Brain microvascular endothelial cell (primary cell): ENCODE measurements at regions not wholly inside any gene's neighbourhood (a gene's known extent, or its start where the extent isn't known, plus 50 kb on each side); places are given as distances from the start of the nearest gene placed in this dataset.

Experiments
- DNase-seq: peaks from one replicate; pipeline ENCODE4 v3.0.0-alpha.2; 2020
- H3K27ac ChIP-seq: fragments of 250-450 bp; sonication (Bioruptor Pico); 2 replicates; pipeline ENCODE4 v1.5.1; 2020; ENCODE audit warnings: mild to moderate bottlenecking, moderate library complexity
- H3K27me3 ChIP-seq: fragments of 250-450 bp; sonication (Bioruptor Pico); replicated peaks from 2 replicates; pipeline ENCODE4 v1.5.1; 2020; ENCODE audit warnings: mild to moderate bottlenecking
- H3K36me3 ChIP-seq: fragments of 250-450 bp; sonication (Bioruptor Pico); replicated peaks from 2 replicates; pipeline ENCODE4 v1.5.1; 2020; ENCODE audit warnings: mild to moderate bottlenecking
- H3K4me3 ChIP-seq: 2 replicates; pipeline ENCODE4 v1.5.1; 2011; ENCODE audit warnings: low read depth, mild to moderate bottlenecking, control low read depth, low read length, moderate library complexity
- CTCF ChIP-seq: IDR thresholded peaks from 2 replicates; pipeline ENCODE4 v1.5.1; 2011; ENCODE audit warnings: low read depth, mild to moderate bottlenecking, moderate library complexity, low read length, control low read depth, inconsistent platforms; ENCODE audit errors: missing control alignments
- in situ Hi-C: cut with HindIII; loops from 2 replicates; pipeline ENCODE4 v1.10.0; 2017; ENCODE audit warnings: low sequenced_read_pairs, low pct_ligation_motif_present

GRCh38 chr11:130790689-130791088 is 125.6 kb downstream of the SNX19 start:
- H3K36me3 ChIP-seq = no peaks in the 10 kb centered on the region
- H3K27ac ChIP-seq = no peak overlapping the region
- in situ Hi-C loops = no loop called here
- H3K4me3 ChIP-seq = no peak overlapping the region
- no peaks in the 10 kb centered on the region for H3K27me3 ChIP-seq
- TF ChIP-seq CTCF = no peak
- DNase-seq = no peak

- in situ Hi-C loops = no loop called here
- DNase-seq = no peak
These were observed 123.5 kb downstream of the SNX19 start for GRCh38 chr11:130792772-130793171.

GRCh38 chr11:130796828-130797227 is 119.5 kb downstream of the SNX19 start:
- no peak for DNase-seq
- H3K27me3 ChIP-seq = no peaks in the 10 kb centered on the region
- TF ChIP-seq CTCF = no peak

More at GRCh38 chr11:130792772-130793171, 123.5 kb downstream of the SNX19 start:
- no peaks in the 10 kb centered on the region for H3K27me3 ChIP-seq
- no peak overlapping the region for H3K4me3 ChIP-seq
- no peak overlapping the region for H3K27ac ChIP-seq
- no peak for TF ChIP-seq CTCF
- H3K36me3 ChIP-seq = no peaks in the 10 kb centered on the region

GRCh38 chr11:130798280-130798679 is 118.0 kb downstream of the SNX19 start:
- peak; percentile 96 for DNase-seq
- in situ Hi-C loops = no loop called here
- H3K27ac ChIP-seq = peak overlapping the region; percentile 61
- no peak overlapping the region for H3K4me3 ChIP-seq
- no peaks in the 10 kb centered on the region for H3K36me3 ChIP-seq
- H3K27me3 ChIP-seq = no peaks in the 10 kb centered on the region
- no peak for TF ChIP-seq CTCF

More at GRCh38 chr11:130796828-130797227, 119.5 kb downstream of the SNX19 start:
- no peak overlapping the region for H3K27ac ChIP-seq
- in situ Hi-C loops = no loop called here
- H3K36me3 ChIP-seq = no peaks in the 10 kb centered on the region
- no peak overlapping the region for H3K4me3 ChIP-seq

- in situ Hi-C loops = no loop called here
- H3K36me3 ChIP-seq = no peaks in the 10 kb centered on the region
- peak overlapping the region; percentile 61 for H3K27ac ChIP-seq
- H3K27me3 ChIP-seq = no peaks in the 10 kb centered on the region
- TF ChIP-seq CTCF = no peak
- DNase-seq = no peak
- no peak overlapping the region for H3K4me3 ChIP-seq
These were observed 117.5 kb downstream of the SNX19 start for GRCh38 chr11:130798801-130799200.

GRCh38 chr11:130801333-130802122 is 114.8 kb downstream of the SNX19 start:
- Histone ChIP-seq H3K27ac (no peak overlapping the region), H3K4me3 (no peak overlapping the region)
- TF ChIP-seq CTCF = no peak

More at GRCh38 chr11:130801333-130802122, 114.8 kb downstream of the SNX19 start:
- in situ Hi-C loops = no loop called here
- peak; percentile 28 for DNase-seq
- H3K36me3 ChIP-seq = no peaks in the 10 kb centered on the region
- no peaks in the 10 kb centered on the region for H3K27me3 ChIP-seq
